Skin epidermis (tissue), 12 donors: ENCODE measurements at regions not wholly inside any gene's neighbourhood (a gene's known extent, or its start where the extent isn't known, plus 50 kb on each side); places are given as distances from the start of the nearest gene placed in this dataset.

Source experiments
- H3K27ac ChIP-seq, 21 experiments: fragments of 200-600 bp; sonication (generic) in 11 of 21; one replicate each; pipeline ENCODE4 v1.5.0; 2020; ENCODE audit warnings: mild to moderate bottlenecking in 3 of 21, inconsistent platforms in 2 of 21, moderate library complexity in 2 of 21
- H3K4me3 ChIP-seq, 7 experiments: fragments of 200-600 bp; sonication (generic) in 2 of 7; one replicate each; pipeline ENCODE4 v1.5.0; 2020; ENCODE audit warnings: inconsistent platforms in 2 of 7, mild to moderate bottlenecking in 2 of 7, moderate library complexity in 1 of 7

- Histone ChIP-seq H3K4me3 (no peak overlapping the region), H3K27ac (peak overlapping the region in 1 of 21 experiments; percentile 18)
Observed at GRCh38 chr17:77352996-77353395, 212.2 kb downstream of the SEC14L1 start.

- H3K27ac ChIP-seq = peak overlapping the region in 15 of 21 experiments; percentile 9 to 77 (median 61)
- H3K4me3 ChIP-seq = no peak overlapping the region
Observed at GRCh38 chr17:77353684-77354419, 213.1 kb downstream of the SEC14L1 start.

GRCh38 chr17:77354420-77354669 is 213.6 kb downstream of the SEC14L1 start:
- Histone ChIP-seq H3K27ac (peak overlapping the region in 17 of 21 experiments; percentile 7 to 77 (median 58)), H3K4me3 (no peak overlapping the region)

- peak overlapping the region in 17 of 21 experiments; percentile 7 to 77 (median 58) for H3K27ac ChIP-seq
Observed at GRCh38 chr17:77354670-77355455, 214.1 kb downstream of the SEC14L1 start.

GRCh38 chr17:77356109-77356689 is 215.4 kb downstream of the SEC14L1 start:
- Histone ChIP-seq H3K4me3 (no peak overlapping the region), H3K27ac (peak overlapping the region in 11 of 21 experiments; percentile 4 to 77 (median 37))

More at GRCh38 chr17:77354670-77355455, 214.1 kb downstream of the SEC14L1 start:
- no peak overlapping the region for H3K4me3 ChIP-seq

- Histone ChIP-seq H3K4me3 (no peak overlapping the region), H3K27ac (no peak overlapping the region)
Observed at GRCh38 chr17:77356690-77357201, 216.0 kb downstream of the SEC14L1 start.

GRCh38 chr17:77358801-77359200 is 218.0 kb downstream of the SEC14L1 start:
- Histone ChIP-seq H3K27ac (no peak overlapping the region), H3K4me3 (no peak overlapping the region)

GRCh38 chr17:77359236-77359635 is 218.5 kb downstream of the SEC14L1 start:
- Histone ChIP-seq H3K27ac (no peak overlapping the region), H3K4me3 (no peak overlapping the region)

GRCh38 chr17:77361986-77362620 is 221.3 kb downstream of the SEC14L1 start:
- no peak overlapping the region for H3K4me3 ChIP-seq
- peak overlapping the region in 9 of 21 experiments; percentile 9 to 81 (median 47) for H3K27ac ChIP-seq

- peak overlapping the region in 17 of 21 experiments; percentile 11 to 81 (median 63) for H3K27ac ChIP-seq
- H3K4me3 ChIP-seq = no peak overlapping the region
Observed at GRCh38 chr17:77363821-77364361, 223.1 kb downstream of the SEC14L1 start.

GRCh38 chr17:77364381-77364911 is 223.7 kb downstream of the SEC14L1 start:
- peak overlapping the region in 16 of 21 experiments; percentile 47 to 82 (median 74) for H3K27ac ChIP-seq
- H3K4me3 ChIP-seq = no peak overlapping the region

GRCh38 chr17:77364941-77365583 is 224.3 kb downstream of the SEC14L1 start:
- Histone ChIP-seq H3K27ac (peak overlapping the region in 20 of 21 experiments; percentile 18 to 82 (median 74)), H3K4me3 (no peak overlapping the region)

GRCh38 chr17:77365584-77366186 is 224.9 kb downstream of the SEC14L1 start:
- H3K4me3 ChIP-seq = no peak overlapping the region
- H3K27ac ChIP-seq = peak overlapping the region in 20 of 21 experiments; percentile 18 to 82 (median 74)

- peak overlapping the region in 20 of 21 experiments; percentile 18 to 82 (median 74) for H3K27ac ChIP-seq
- H3K4me3 ChIP-seq = no peak overlapping the region
Observed at GRCh38 chr17:77366206-77366557, 225.4 kb downstream of the SEC14L1 start.

- no peak overlapping the region for H3K4me3 ChIP-seq
- H3K27ac ChIP-seq = peak overlapping the region in 18 of 21 experiments; percentile 18 to 82 (median 74)
Observed at GRCh38 chr17:77366558-77367245, 225.9 kb downstream of the SEC14L1 start.

- peak overlapping the region in 3 of 21 experiments; percentile 20 to 40 (median 28) for H3K27ac ChIP-seq
- no peak overlapping the region for H3K4me3 ChIP-seq
Observed at GRCh38 chr17:77369544-77369971, 228.8 kb downstream of the SEC14L1 start.

GRCh38 chr17:77370586-77370985 is 229.8 kb downstream of the SEC14L1 start:
- Histone ChIP-seq H3K4me3 (no peak overlapping the region), H3K27ac (peak overlapping the region in 10 of 21 experiments; percentile 4 to 98 (median 64))
